Upper lobe of left lung (tissue), 6 donors: ENCODE measurements at regions not wholly inside any gene's neighbourhood (a gene's known extent, or its start where the extent isn't known, plus 50 kb on each side); places are given as distances from the start of the nearest gene placed in this dataset.

ENCODE experiments used
- ATAC-seq, 2 donors: fragments of 200-7000 bp; cut with Tn5 transposase; one replicate each; pipeline ENCODE4 v1.9.1; 2022; ENCODE audit warnings: mild to moderate bottlenecking in 2 of 2, moderate library complexity in 2 of 2; ENCODE audit not compliant: low FRiP score in 2 of 2
- DNase-seq, 2 donors: peaks; one replicate each; pipeline ENCODE4 v3.0.0-alpha.2; 2019 to 2020
- H3K27ac ChIP-seq, 4 donors: fragments of 200-600 bp; sonication (generic); one replicate each; pipeline ENCODE4 v1.5.1; 2016 to 2019
- H3K27me3 ChIP-seq, 4 donors: fragments of 200-600 bp; sonication (generic); one replicate each; pipeline ENCODE4 v1.5.1; 2017 to 2019
- H3K36me3 ChIP-seq, 4 donors: fragments of 200-600 bp; sonication (generic); one replicate each; pipeline ENCODE4 v1.5.1; 2016 to 2019
- H3K4me1 ChIP-seq, 4 donors: fragments of 200-600 bp; sonication (generic); one replicate each; pipeline ENCODE4 v1.5.1; 2018 to 2019
- H3K4me3 ChIP-seq, 4 donors: fragments of 200-600 bp; sonication (generic); one replicate each; pipeline ENCODE4 v1.5.1; 2017 to 2019; ENCODE audit warnings: mild to moderate bottlenecking in 2 of 4, moderate library complexity in 1 of 4
- H3K9me3 ChIP-seq, 4 donors: fragments of 200-600 bp; sonication (generic); one replicate each; pipeline ENCODE4 v1.5.1; 2018 to 2019
- CTCF ChIP-seq, 6 experiments: fragments of 450-650 bp in 4 of 6; fragments of 200-600 bp in 2 of 6; sonication (generic) in 2 of 6; IDR thresholded peaks; one replicate each; pipeline ENCODE4 v1.5.1; 2016 to 2019; ENCODE audit warnings: antibody characterized with exemption in 6 of 6
- EP300 ChIP-seq, 4 donors: sonication (generic); formaldehyde crosslinking; IDR thresholded peaks; one replicate each; pipeline ENCODE4 v1.5.1; 2017; ENCODE audit warnings: antibody characterized with exemption in 4 of 4, control low read depth in 2 of 4
- POLR2A ChIP-seq, 4 donors: fragments of 450-650 bp; IDR thresholded peaks; one replicate each; pipeline ENCODE4 v1.5.1; 2016 to 2017; ENCODE audit warnings: antibody characterized with exemption in 4 of 4, mild to moderate bottlenecking in 2 of 4
- POLR2AphosphoS5 ChIP-seq, 2 donors: sonication (generic); formaldehyde crosslinking; IDR thresholded peaks; one replicate each; pipeline ENCODE4 v1.5.1; 2017; ENCODE audit warnings: antibody characterized with exemption in 2 of 2
- whole genome bisulfite sequencing, 2 donors: methylation state at CpG; one replicate each; pipeline ENCODE4 v1.1.5; 2017 to 2018; 5-methylcytosine and 5-hydroxymethylcytosine counted together
- donor health status: DM: no; HTN: no; CAD: no; lungs with moderate emphysema.
- donor health status: DM: no; HTN: yes; CAD: no; lungs with severe emphysema.

- no peak overlapping the region for H3K27ac ChIP-seq
- H3K9me3 ChIP-seq: peaks cover 5 to 9% (median 7%) of the 10 kb centered on the region in 4 donors
- no peaks in the 10 kb centered on the region for H3K27me3 ChIP-seq
- H3K4me3 ChIP-seq: no peak overlapping the region
- WGBS, 2 donors: 88 to 94% methylated on average over 1 of the region's 1 CpG
- ATAC-seq (no peak), DNase-seq (no peak)
- H3K36me3 ChIP-seq: no peaks in the 10 kb centered on the region
- no peaks in the 10 kb centered on the region for H3K4me1 ChIP-seq
- TF ChIP-seq POLR2AphosphoS5 (IDR thresholded peaks at IDR 0.05) (no peak), CTCF (IDR thresholded peaks at IDR 0.05) (no peak), EP300 (IDR thresholded peaks at IDR 0.05) (no peak)
Measured at GRCh38 chr6:71099649-71100048, 142.8 kb upstream of the B3GAT2 start.

DNA sequence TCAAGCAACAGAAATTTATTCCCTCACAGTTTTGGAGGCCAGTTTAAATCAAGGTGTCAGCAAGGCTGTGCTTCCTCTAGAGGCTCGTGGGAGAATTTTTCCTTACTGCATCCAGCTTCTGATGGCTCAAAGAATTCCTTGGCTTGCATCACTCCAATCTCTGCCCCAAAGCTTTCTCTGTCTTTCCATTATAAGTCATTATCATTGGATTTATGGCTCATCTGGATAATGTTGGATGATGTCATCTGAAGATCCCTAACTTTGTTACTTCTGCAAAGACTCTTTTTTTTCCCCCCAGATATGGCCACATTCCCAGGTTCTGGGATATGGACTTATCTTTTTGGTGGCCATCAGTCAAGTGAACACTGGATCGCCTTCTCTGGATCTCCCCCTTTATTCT lies 146.3 kb upstream of the B3GAT2 start:
- Histone ChIP-seq H3K36me3 (no peaks in the 10 kb centered on the region), H3K27ac (no peak overlapping the region), H3K27me3 (no peaks in the 10 kb centered on the region), H3K4me3 (no peak overlapping the region), H3K4me1 (peaks cover 5 to 9% (median 8%) of the 10 kb centered on the region in 4 donors), H3K9me3 (peaks cover 5 to 9% (median 7%) of the 10 kb centered on the region in 4 donors)
- TF ChIP-seq POLR2AphosphoS5 (IDR thresholded peaks at IDR 0.05) (no peak), POLR2A (IDR thresholded peaks at IDR 0.05) (no peak), CTCF (IDR thresholded peaks at IDR 0.05) (no peak), EP300 (IDR thresholded peaks at IDR 0.05) (no peak)
- ATAC-seq: no peak
- WGBS, 2 donors: 82 to 91% methylated on average over 2 of the region's 2 CpGs
- no peak for DNase-seq

DNA sequence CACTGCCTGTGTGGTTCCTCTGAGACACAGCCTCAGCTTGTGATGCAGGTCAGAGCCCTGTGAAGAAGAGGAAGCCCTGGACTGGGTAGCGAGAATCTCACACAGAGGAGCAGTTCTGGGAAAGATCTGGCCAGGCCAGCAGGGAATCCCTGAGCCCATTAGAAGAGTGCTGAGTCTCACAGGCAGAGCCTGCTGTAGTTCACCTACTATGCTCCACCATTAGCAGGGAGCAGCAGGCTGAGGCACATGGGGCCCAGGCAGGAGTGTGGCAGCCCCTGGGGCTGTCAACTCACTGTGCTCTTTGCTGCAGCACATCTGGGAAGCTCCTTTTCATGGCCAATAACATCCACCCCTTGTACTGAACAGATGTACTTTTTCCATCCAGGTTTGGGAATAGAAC lies 146.8 kb upstream of the B3GAT2 start:
- TF ChIP-seq CTCF (IDR thresholded peaks at IDR 0.05): no peak
- TF ChIP-seq POLR2AphosphoS5 (IDR thresholded peaks at IDR 0.05): no peak
- no peak for TF ChIP-seq EP300 (IDR thresholded peaks at IDR 0.05)
- TF ChIP-seq POLR2A (IDR thresholded peaks at IDR 0.05): no peak

DNA sequence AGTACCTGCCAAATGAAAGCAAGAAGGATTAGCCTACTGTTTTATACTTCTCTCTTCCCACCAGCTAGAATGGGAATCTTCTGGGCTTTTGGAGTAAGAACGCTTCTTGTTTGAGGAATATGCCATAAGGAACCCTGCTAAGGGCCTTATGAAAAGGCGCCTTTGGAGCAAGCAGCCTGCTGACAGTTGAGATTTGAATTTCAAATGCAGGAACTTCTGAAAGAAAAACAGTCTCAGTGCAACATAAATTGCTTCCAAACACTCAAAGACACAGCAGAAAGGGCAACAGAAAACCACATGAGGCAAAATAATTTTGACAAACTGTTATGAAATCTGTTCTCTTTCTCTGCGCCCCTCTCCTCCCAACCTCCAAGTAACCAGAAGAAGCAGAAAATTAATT lies 149.4 kb upstream of the B3GAT2 start:
- DNase-seq (no peak), ATAC-seq (no peak)
- Histone ChIP-seq H3K4me1 (peaks cover 5 to 10% (median 9%) of the 10 kb centered on the region in 4 donors), H3K4me3 (no peak overlapping the region), H3K27ac (no peak overlapping the region), H3K27me3 (no peaks in the 10 kb centered on the region), H3K9me3 (no peaks in the 10 kb centered on the region), H3K36me3 (no peaks in the 10 kb centered on the region)
- TF ChIP-seq EP300 (IDR thresholded peaks at IDR 0.05): no peak
- no peak for TF ChIP-seq POLR2A (IDR thresholded peaks at IDR 0.05)
- TF ChIP-seq CTCF (IDR thresholded peaks at IDR 0.05): no peak
- no peak for TF ChIP-seq POLR2AphosphoS5 (IDR thresholded peaks at IDR 0.05)
- WGBS, 2 donors: 72 to 75% methylated on average over 3 of the region's 3 CpGs

More for the DNA sequence above, 146.8 kb upstream of the B3GAT2 start:
- WGBS, 2 donors: 100% methylated on average over 1 of the region's 1 CpG
- no peak overlapping the region for H3K4me3 ChIP-seq
- no peaks in the 10 kb centered on the region for H3K36me3 ChIP-seq
- peaks cover 5 to 9% (median 7%) of the 10 kb centered on the region in 4 donors for H3K9me3 ChIP-seq
- ATAC-seq: peak in 1 of 2 donors; percentile 51
- peak in 1 of 2 donors; percentile 2 for DNase-seq
- no peak overlapping the region for H3K27ac ChIP-seq
- peaks cover 5 to 10% (median 9%) of the 10 kb centered on the region in 4 donors for H3K4me1 ChIP-seq
- H3K27me3 ChIP-seq: no peaks in the 10 kb centered on the region

GRCh38 chr6:71107911-71108420 lies 151.1 kb upstream of the B3GAT2 start:
- ATAC-seq (peak in 1 of 2 donors; percentile 77), DNase-seq (no peak)
- H3K27ac ChIP-seq: peak overlapping the region in 1 of 4 donors; percentile 9
- no peaks in the 10 kb centered on the region for H3K9me3 ChIP-seq
- WGBS, 2 donors: 17% methylated on average over 6 of the region's 6 CpGs
- no peak for TF ChIP-seq POLR2AphosphoS5 (IDR thresholded peaks at IDR 0.05)
- no peak for TF ChIP-seq POLR2A (IDR thresholded peaks at IDR 0.05)
- no peak for TF ChIP-seq EP300 (IDR thresholded peaks at IDR 0.05)
- TF ChIP-seq CTCF (IDR thresholded peaks at IDR 0.05): no peak
- H3K4me1 ChIP-seq: peaks cover 5 to 10% (median 9%) of the 10 kb centered on the region in 4 donors
- no peaks in the 10 kb centered on the region for H3K36me3 ChIP-seq
- H3K27me3 ChIP-seq: no peaks in the 10 kb centered on the region
- H3K4me3 ChIP-seq: peak overlapping the region in 2 of 4 donors; percentile 11 to 18
